PC-3 (cell line): ENCODE measurements at regions not wholly inside any gene's neighbourhood (a gene's known extent, or its start where the extent isn't known, plus 50 kb on each side); places are given as distances from the start of the nearest gene placed in this dataset.

Source experiments
- EZH2 ChIP-seq: fragments of 300-600 bp; sonication (generic); IDR thresholded peaks from one replicate; pipeline ENCODE4 v1.6.1; 2017; ENCODE audit warnings: antibody characterized with exemption, mild to moderate bottlenecking, low read length; ENCODE audit not compliant: unreplicated experiment
- EZH2phosphoT487 ChIP-seq: fragments of 300-600 bp; sonication (generic); IDR thresholded peaks from 2 replicates; pipeline ENCODE4 v1.6.1; 2018; ENCODE audit warnings: mild to moderate bottlenecking, antibody characterized with exemption, low read length, borderline replicate concordance
- TF ChIP-seq, protein P1 (sequence below): fragments of 300-600 bp; sonication (generic); conservative IDR thresholded peaks from 2 replicates; pipeline ENCODE4 v1.5.1; 2017; ENCODE audit warnings: antibody characterized with exemption, low read depth, mild to moderate bottlenecking, low read length

DNA sequence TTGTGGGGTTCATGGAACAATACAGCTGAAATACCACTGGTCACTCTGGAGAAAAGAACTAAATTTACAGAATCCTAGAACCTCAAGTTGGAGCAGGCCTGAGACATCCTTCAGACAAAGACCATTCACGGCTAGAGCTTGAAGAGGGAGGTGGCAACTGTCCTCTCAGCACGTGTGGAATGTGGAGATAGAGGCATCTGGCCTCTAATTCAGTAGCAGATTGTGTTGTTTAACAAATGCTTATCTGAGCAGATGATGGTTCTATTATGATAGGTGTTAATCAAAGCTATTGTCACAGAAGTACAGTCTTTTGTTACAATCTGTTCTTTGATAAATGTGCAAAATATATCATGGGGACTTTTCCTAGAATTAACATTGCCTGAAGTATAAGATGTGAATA, 121.7 kb upstream of the KCNIP4 start:
- TF ChIP-seq, protein P1, sequence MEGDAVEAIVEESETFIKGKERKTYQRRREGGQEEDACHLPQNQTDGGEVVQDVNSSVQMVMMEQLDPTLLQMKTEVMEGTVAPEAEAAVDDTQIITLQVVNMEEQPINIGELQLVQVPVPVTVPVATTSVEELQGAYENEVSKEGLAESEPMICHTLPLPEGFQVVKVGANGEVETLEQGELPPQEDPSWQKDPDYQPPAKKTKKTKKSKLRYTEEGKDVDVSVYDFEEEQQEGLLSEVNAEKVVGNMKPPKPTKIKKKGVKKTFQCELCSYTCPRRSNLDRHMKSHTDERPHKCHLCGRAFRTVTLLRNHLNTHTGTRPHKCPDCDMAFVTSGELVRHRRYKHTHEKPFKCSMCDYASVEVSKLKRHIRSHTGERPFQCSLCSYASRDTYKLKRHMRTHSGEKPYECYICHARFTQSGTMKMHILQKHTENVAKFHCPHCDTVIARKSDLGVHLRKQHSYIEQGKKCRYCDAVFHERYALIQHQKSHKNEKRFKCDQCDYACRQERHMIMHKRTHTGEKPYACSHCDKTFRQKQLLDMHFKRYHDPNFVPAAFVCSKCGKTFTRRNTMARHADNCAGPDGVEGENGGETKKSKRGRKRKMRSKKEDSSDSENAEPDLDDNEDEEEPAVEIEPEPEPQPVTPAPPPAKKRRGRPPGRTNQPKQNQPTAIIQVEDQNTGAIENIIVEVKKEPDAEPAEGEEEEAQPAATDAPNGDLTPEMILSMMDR: no peak
- TF ChIP-seq EZH2: no peak
- TF ChIP-seq EZH2phosphoT487: no peak
